ENCODE measurements at regions not wholly inside any gene's neighbourhood (a gene's known extent, or its start where the extent isn't known, plus 50 kb on each side); places are given as distances from the start of the nearest gene placed in this dataset.

DNA sequence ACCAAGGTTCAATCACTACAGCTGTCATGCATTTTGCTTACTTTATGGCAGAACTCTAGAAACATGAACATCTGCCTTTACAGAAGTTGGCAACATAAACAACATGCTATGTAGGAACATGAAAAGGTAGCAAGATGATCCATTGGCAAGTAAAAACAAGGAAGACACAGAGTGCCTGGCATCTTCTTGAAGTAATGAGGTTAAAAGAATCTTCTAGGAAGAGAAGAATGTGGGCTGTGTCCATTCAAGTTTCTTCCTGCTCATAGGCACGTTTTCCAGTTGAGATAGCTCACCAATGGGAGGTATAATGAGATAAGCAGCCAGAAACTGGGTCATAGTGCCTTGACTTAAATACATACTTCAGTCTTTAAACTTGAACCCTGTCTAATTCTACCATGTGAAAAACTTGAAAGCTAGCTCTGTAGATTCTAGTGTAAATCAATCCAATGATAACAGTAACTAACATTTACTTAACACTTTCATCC is 109.4 kb upstream of the PRLR start:
- TF ChIP-seq POLR2AphosphoS5 (IDR thresholded peaks at IDR 0.05; ENCODE audit: low read depth, low read length) = no peak
- TF ChIP-seq POLR2A (IDR thresholded peaks at IDR 0.05; ENCODE audit: low read depth, low read length) = no peak
